ENCODE measurements at regions not wholly inside any gene's neighbourhood (a gene's known extent, or its start where the extent isn't known, plus 50 kb on each side); places are given as distances from the start of the nearest gene placed in this dataset.

DNA sequence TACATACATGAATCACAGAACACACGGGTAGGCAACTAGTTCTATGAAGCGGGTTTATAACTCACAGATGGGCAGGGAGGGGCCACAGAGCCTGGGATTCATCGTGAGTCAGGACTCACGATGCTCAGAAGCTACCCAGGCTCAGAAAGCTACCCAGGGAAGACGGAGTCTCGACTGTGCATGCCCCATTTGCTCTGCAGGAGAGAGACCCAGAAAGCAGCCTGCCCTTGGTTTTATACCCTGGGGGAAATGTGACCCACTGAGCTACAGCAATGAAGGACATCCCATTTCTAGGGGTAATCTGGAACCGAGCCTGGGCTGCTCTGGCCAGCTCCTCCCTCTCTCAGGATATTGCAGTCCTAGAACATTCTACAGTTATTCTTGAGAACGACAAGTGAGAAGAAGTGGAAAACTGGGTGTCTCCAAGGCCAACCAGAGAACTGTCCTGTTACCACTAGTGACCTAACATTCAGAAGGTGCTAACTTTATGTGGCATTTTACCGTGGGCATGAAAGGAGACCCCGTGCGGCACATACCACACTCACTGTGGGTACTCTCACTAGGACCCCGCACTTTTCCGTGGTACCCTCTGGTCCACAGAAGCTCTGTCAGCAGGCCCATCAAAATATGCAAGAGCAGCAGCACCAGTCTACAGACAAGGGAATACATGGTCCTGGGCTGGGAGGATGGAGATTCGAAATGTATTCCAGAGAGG lies 201.9 kb upstream of the PMEPA1 start:
- TF ChIP-seq POLR2A (IDR thresholded peaks at IDR 0.05; ENCODE audit: extremely low read depth, insufficient read length) (no peak), MYC (IDR thresholded peaks at IDR 0.05; ENCODE audit: low read depth, low read length) (no peak)
- TF ChIP-seq, protein P1, sequence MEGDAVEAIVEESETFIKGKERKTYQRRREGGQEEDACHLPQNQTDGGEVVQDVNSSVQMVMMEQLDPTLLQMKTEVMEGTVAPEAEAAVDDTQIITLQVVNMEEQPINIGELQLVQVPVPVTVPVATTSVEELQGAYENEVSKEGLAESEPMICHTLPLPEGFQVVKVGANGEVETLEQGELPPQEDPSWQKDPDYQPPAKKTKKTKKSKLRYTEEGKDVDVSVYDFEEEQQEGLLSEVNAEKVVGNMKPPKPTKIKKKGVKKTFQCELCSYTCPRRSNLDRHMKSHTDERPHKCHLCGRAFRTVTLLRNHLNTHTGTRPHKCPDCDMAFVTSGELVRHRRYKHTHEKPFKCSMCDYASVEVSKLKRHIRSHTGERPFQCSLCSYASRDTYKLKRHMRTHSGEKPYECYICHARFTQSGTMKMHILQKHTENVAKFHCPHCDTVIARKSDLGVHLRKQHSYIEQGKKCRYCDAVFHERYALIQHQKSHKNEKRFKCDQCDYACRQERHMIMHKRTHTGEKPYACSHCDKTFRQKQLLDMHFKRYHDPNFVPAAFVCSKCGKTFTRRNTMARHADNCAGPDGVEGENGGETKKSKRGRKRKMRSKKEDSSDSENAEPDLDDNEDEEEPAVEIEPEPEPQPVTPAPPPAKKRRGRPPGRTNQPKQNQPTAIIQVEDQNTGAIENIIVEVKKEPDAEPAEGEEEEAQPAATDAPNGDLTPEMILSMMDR (IDR thresholded peaks at IDR 0.05; ENCODE audit: low read depth, low read length): no peak
- TF ChIP-seq, protein P2, sequence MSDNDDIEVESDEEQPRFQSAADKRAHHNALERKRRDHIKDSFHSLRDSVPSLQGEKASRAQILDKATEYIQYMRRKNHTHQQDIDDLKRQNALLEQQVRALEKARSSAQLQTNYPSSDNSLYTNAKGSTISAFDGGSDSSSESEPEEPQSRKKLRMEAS (IDR thresholded peaks at IDR 0.05; ENCODE audit: low read depth, low read length): no peak
- no peak for DNase-seq (ENCODE audit: low read depth)
- H3K4me3 ChIP-seq (ENCODE audit: low read depth, low read length): no peak overlapping the region

DNA sequence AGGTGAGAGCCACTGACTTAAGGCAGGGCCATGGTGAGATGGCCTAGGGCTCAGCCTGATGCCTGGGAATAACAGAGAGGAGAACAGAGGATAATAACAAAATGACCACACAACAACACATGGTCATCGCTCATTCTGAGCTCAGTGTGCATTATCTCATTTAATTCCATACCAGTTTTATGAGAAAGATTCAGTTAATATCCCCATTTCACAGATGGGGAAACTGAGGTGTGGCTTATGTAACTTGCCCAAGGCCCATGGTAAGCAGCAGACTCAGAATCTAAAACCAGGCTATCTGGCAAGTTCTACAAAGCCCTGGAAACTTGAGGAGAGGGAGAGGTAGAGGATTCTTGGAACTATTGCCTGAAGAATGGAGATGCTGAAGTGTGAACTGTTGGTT lies 200.9 kb upstream of the PMEPA1 start:
- H3K4me3 ChIP-seq (ENCODE audit: low read depth, low read length): no peak overlapping the region
- DNase-seq (ENCODE audit: low read depth): no peak
- TF ChIP-seq POLR2A (IDR thresholded peaks at IDR 0.05; ENCODE audit: extremely low read depth, insufficient read length) (no peak), MYC (IDR thresholded peaks at IDR 0.05; ENCODE audit: low read depth, low read length) (no peak)
- TF ChIP-seq, protein P2 (IDR thresholded peaks at IDR 0.05; ENCODE audit: low read depth, low read length): no peak
- TF ChIP-seq, protein P1 (IDR thresholded peaks at IDR 0.05; ENCODE audit: low read depth, low read length): no peak

DNA sequence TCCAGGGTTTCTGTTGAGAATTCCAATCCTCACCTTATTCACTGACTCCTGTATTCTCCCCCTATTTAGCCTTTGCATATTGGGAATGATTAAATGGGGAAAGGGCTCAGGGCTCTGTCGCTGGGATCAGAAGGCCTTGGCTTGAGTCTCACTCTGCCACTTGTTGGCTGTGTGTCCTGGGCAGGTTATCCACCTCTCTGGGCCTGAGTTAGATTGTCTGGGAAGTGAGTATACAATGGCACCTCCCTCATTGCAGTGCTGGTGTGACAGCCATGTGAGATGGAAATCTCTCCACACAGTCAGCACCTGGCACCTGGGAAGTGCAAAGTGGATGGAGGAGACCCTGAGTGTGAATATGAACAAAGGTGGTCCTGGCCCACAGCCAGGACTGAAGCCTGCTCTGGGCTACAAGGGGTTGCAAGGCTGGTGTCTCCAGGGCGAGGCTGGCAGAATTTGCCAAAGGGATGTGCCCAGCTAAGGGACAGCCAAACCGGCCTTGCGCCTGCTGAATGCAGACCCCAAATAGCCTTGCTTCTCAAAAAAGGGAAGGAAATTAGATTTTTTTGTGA lies 200.0 kb upstream of the PMEPA1 start:
- DNase-seq (ENCODE audit: low read depth): no peak
- TF ChIP-seq MYC (IDR thresholded peaks at IDR 0.05; ENCODE audit: low read depth, low read length) (no peak), POLR2A (IDR thresholded peaks at IDR 0.05; ENCODE audit: extremely low read depth, insufficient read length) (no peak)
- TF ChIP-seq, protein P2 (IDR thresholded peaks at IDR 0.05; ENCODE audit: low read depth, low read length): no peak
- TF ChIP-seq, protein P1 (IDR thresholded peaks at IDR 0.05; ENCODE audit: low read depth, low read length): no peak
- no peak overlapping the region for H3K4me3 ChIP-seq (ENCODE audit: low read depth, low read length)

DNA sequence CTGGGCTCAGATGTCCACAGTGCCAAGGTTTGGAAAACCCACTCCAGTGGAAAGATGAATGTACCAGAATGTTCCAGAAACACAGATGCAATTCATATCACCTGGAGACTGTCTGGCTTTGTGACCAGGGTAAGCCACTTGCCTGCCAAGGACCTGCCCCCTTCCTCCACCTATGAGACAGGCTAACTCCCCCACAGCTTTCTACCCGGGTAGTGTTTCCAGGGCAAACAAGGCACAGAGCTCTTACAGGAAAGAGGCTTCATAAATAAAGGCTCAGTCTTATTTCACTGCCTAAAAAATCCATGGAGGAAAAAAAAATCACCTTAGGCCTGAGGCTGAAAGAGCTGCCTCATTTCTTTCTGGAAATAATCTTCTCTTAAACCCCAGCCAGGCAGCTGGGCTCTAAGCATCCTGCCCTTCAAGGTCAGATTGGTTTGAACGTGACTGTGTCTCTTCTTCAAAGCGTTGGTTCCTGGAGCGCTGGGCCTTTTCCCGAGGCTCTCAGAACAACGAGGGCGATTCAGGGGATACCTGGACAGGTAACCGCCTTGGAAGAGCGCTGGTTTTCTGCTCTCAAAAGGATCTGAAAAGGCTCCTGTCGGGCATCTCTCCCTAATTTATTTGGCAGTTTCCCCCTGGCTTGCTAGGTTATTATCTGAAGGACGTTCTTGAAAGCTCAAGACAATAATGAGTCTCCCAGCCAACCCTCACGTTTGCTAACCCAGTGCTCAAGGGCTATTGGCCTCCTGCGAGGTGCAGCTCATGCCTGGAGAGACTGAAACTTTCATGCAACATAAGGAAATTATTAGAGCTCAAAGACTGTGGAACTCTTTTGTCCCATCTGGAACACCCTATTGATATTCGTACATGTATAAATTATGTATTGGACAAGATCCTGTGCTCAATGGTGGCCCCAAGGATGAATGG lies 199.2 kb upstream of the PMEPA1 start:
- no peak for DNase-seq (ENCODE audit: low read depth)
- H3K4me3 ChIP-seq (ENCODE audit: low read depth, low read length): no peak overlapping the region
- TF ChIP-seq POLR2A (IDR thresholded peaks at IDR 0.05; ENCODE audit: extremely low read depth, insufficient read length) (no peak), MYC (IDR thresholded peaks at IDR 0.05; ENCODE audit: low read depth, low read length) (no peak)
- TF ChIP-seq, protein P2 (IDR thresholded peaks at IDR 0.05; ENCODE audit: low read depth, low read length): no peak
- TF ChIP-seq, protein P1 (IDR thresholded peaks at IDR 0.05; ENCODE audit: low read depth, low read length): no peak

DNA sequence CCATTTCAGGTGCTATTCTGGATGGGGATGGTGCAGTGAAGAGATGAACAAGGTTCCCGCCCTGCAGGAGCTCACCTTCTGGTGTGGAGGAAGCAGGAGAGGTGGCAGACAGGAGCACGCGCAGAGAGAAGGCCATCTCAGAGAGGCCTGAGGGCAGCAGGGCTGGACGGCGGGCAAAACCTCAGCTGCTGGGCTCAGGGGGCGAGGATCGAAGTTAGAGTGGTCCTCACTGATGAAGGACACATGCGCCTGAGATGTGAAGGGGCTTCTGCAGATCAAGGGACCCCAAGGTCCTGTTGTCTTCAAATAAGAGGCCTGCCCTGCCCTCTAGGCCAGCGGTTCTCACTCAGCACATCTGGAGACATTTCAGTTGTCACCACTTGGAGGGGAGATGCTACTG lies 198.4 kb upstream of the PMEPA1 start:
- TF ChIP-seq POLR2A (IDR thresholded peaks at IDR 0.05; ENCODE audit: extremely low read depth, insufficient read length): no peak
- TF ChIP-seq, protein P1 (IDR thresholded peaks at IDR 0.05; ENCODE audit: low read depth, low read length): no peak
- no peak for TF ChIP-seq MYC (IDR thresholded peaks at IDR 0.05; ENCODE audit: low read depth, low read length)
- TF ChIP-seq, protein P2 (IDR thresholded peaks at IDR 0.05; ENCODE audit: low read depth, low read length): no peak
- no peak for DNase-seq (ENCODE audit: low read depth)
- H3K4me3 ChIP-seq (ENCODE audit: low read depth, low read length): no peak overlapping the region

All from NB4 (cell line).